ENCODE measurements at regions not wholly inside any gene's neighbourhood (a gene's known extent, or its start where the extent isn't known, plus 50 kb on each side); places are given as distances from the start of the nearest gene placed in this dataset.

GRCh38 chr1:68551459-68551858 is 54.6 kb upstream of the DEPDC1 start:
- DNase-seq, result no peak
- ATAC-seq, result no peak
- intact Hi-C loops (cut with DNase I), result no loop called here

GRCh38 chr1:68558321-68559026 is 61.6 kb upstream of the DEPDC1 start:
- DNase-seq (no peak), ATAC-seq (no peak)

GRCh38 chr1:68565923-68566322 is 69.0 kb upstream of the DEPDC1 start:
- DNase-seq (no peak), ATAC-seq (no peak)
- intact Hi-C loops (cut with DNase I), result no loop called here

More at GRCh38 chr1:68558321-68559026, 61.6 kb upstream of the DEPDC1 start:
- intact Hi-C loops (cut with DNase I), result no loop called here

GRCh38 chr1:68570871-68571270 is 74.0 kb upstream of the DEPDC1 start:
- no peak for ATAC-seq
- no peak for DNase-seq
- intact Hi-C loops (cut with DNase I), result loop anchor here in 1 of 2 donors (10.0 kb wide), 1 partner anchor 1164 kb away; no protein-coding TSS in a partner anchor

GRCh38 chr1:68571454-68572235 is 74.8 kb upstream of the DEPDC1 start:
- ATAC-seq (peak in 1 of 2 donors; percentile 27), DNase-seq (no peak)
- intact Hi-C loops (cut with DNase I), result loop anchor here in 1 of 2 donors (10.0 kb wide), 1 partner anchor 1163 kb away; no protein-coding TSS in a partner anchor

- ATAC-seq (no peak), DNase-seq (no peak)
- intact Hi-C loops (cut with DNase I), result no loop called here
Observed at GRCh38 chr1:68585351-68585750, 88.5 kb upstream of the DEPDC1 start.

GRCh38 chr1:68586766-68587165 is 89.9 kb upstream of the DEPDC1 start:
- intact Hi-C loops (cut with DNase I), result no loop called here
- no peak for ATAC-seq
- DNase-seq, result no peak

- ATAC-seq (no peak), DNase-seq (no peak)
- intact Hi-C loops (cut with DNase I), result no loop called here
Observed at GRCh38 chr1:68588304-68588703, 91.4 kb upstream of the DEPDC1 start.

GRCh38 chr1:68590473-68590872 is 93.6 kb upstream of the DEPDC1 start:
- intact Hi-C loops (cut with DNase I), result no loop called here
- DNase-seq, result no peak
- ATAC-seq, result no peak

GRCh38 chr1:68594851-68595250 is 98.0 kb upstream of the DEPDC1 start:
- intact Hi-C loops (cut with DNase I), result no loop called here
- ATAC-seq (no peak), DNase-seq (no peak)

GRCh38 chr1:68600049-68600661 is 103.3 kb upstream of the DEPDC1 start:
- peak in 1 of 2 donors; percentile 59 for ATAC-seq
- DNase-seq, result no peak
- intact Hi-C loops (cut with DNase I), result no loop called here

- DNase-seq, result no peak
- intact Hi-C loops (cut with DNase I), result no loop called here
- no peak for ATAC-seq
Observed at GRCh38 chr1:68608289-68608688, 111.4 kb upstream of the DEPDC1 start.

- ATAC-seq (no peak), DNase-seq (no peak)
- intact Hi-C loops (cut with DNase I), result no loop called here
Observed at GRCh38 chr1:68615312-68615711, 118.4 kb upstream of the DEPDC1 start.

GRCh38 chr1:68617942-68618341 is 121.1 kb upstream of the DEPDC1 start:
- DNase-seq (no peak), ATAC-seq (no peak)
- intact Hi-C loops (cut with DNase I), result no loop called here

- DNase-seq, result no peak
- intact Hi-C loops (cut with DNase I), result no loop called here
- ATAC-seq, result no peak
Observed at GRCh38 chr1:68620571-68620970, 123.7 kb upstream of the DEPDC1 start.

- intact Hi-C loops (cut with DNase I), result loop anchor here in 1 of 2 donors (1.0 kb wide), 1 partner anchor 102 kb away; no protein-coding TSS in a partner anchor
- peak; percentile 91 to 97 for ATAC-seq
- DNase-seq, result peak; percentile 66
Observed at GRCh38 chr1:68623700-68624099, 126.8 kb upstream of the DEPDC1 start.

- DNase-seq (no peak), ATAC-seq (peak in 1 of 2 donors; percentile 95)
- intact Hi-C loops (cut with DNase I), result no loop called here
Observed at GRCh38 chr1:68624233-68624632, 127.4 kb upstream of the DEPDC1 start.

- DNase-seq, result no peak
- no peak for ATAC-seq
- intact Hi-C loops (cut with DNase I), result no loop called here
Observed at GRCh38 chr1:68625624-68626023, 128.7 kb upstream of the DEPDC1 start.

- intact Hi-C loops (cut with DNase I), result no loop called here
- ATAC-seq (no peak), DNase-seq (no peak)
Observed at GRCh38 chr1:68633141-68633919, 136.4 kb upstream of the DEPDC1 start.
